ENCODE measurements at regions not wholly inside any gene's neighbourhood (a gene's known extent, or its start where the extent isn't known, plus 50 kb on each side); places are given as distances from the start of the nearest gene placed in this dataset.
"Not testable (repeated sequence)": the region's sequence is repeated elsewhere in the genome, so short reads cannot be mapped to it uniquely, and the experiment has no call there.

DNA sequence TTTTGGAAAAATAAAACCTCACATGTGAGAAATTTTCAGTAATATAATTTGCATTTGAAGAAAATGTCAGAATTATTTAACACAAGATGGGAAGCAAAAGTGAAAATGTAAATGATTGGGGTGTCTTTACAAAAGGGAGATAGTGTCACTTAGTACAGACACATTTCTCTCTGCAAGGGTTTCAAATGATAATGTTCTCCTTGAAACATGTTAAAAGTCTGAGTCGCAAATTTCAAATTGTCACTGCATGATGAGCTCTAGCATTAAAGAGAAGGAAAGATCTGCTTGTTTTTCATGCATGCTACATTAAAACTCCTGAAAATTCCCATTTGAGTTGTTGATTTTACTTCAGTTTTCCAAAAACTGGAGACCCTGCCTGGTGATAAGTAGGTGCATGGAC lies 122.0 kb upstream of the LDB2 start:
- H3K4me3 ChIP-seq: no peak overlapping the region
- TF ChIP-seq POLR2AphosphoS5 (IDR thresholded peaks at IDR 0.05; ENCODE audit: borderline replicate concordance, low read depth, low read length) (no peak), FOXP2 (optimal IDR thresholded peaks at IDR 0.05; ENCODE audit: control extremely low read depth, extremely low read length, insufficient read depth) (no peak), EZH2 (IDR thresholded peaks at IDR 0.05) (no peak)
- no peak overlapping the region for H3K9ac ChIP-seq (ENCODE audit: insufficient read length)
- H3K27ac ChIP-seq: no peak overlapping the region
- no peaks in the 10 kb centered on the region for H3K36me3 ChIP-seq (ENCODE audit: insufficient read depth, low read length)
- H3K9me3 ChIP-seq (ENCODE audit: low read depth, low read length): no peaks in the 10 kb centered on the region
- DNase-seq (ENCODE audit: low read depth, low spot score): no peak

DNA sequence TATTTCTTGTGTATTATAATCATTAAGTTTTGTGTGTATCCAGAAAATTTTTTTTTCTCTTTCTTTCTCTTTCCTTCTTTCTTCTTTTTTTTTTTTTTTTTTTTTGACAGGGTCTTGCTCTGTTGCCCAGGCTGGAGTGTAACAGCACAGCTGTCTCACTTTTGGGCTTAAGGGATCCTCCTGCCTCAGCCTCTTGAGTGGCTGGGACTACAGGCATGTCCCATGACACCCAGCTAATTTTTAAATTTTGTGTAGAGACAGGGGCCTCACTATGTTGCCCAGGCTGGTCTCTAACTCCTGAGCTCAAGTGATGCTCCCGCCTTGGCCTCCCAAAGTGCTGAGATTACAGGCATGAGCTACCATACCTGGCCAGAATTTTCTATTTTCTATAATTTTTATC lies 120.2 kb upstream of the LDB2 start:
- H3K27ac ChIP-seq; H3K9ac ChIP-seq (ENCODE audit: insufficient read length); H3K4me3 ChIP-seq; H3K9me3 ChIP-seq (ENCODE audit: low read depth, low read length); DNase-seq (ENCODE audit: low read depth, low spot score); H3K36me3 ChIP-seq (ENCODE audit: insufficient read depth, low read length): not testable (repeated sequence)

DNA sequence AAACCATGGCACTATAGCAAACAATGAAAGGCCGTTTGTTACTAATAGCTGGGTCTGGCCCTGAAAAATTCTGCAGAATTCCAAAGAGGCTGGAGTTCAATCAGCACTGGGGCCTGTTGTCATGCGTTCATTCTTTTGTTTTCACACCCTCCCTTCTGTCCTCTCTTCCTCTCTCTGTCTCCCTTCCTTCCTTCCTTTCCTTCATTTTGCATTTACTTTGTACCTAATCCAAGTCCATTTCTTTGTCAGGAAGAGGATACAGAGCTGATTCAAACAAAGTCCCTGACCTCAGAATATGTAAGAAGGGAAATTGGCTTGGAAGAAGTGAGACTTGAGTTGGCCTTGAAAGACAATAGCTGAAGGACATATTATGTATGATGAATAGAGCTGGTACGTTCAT lies 119.6 kb upstream of the LDB2 start:
- H3K27ac ChIP-seq: no peak overlapping the region
- no peak for TF ChIP-seq POLR2AphosphoS5 (IDR thresholded peaks at IDR 0.05; ENCODE audit: borderline replicate concordance, low read depth, low read length)
- TF ChIP-seq FOXP2 (optimal IDR thresholded peaks at IDR 0.05; ENCODE audit: control extremely low read depth, extremely low read length, insufficient read depth): no peak
- no peak for TF ChIP-seq EZH2 (IDR thresholded peaks at IDR 0.05)
- DNase-seq (ENCODE audit: low read depth, low spot score): no peak

DNA sequence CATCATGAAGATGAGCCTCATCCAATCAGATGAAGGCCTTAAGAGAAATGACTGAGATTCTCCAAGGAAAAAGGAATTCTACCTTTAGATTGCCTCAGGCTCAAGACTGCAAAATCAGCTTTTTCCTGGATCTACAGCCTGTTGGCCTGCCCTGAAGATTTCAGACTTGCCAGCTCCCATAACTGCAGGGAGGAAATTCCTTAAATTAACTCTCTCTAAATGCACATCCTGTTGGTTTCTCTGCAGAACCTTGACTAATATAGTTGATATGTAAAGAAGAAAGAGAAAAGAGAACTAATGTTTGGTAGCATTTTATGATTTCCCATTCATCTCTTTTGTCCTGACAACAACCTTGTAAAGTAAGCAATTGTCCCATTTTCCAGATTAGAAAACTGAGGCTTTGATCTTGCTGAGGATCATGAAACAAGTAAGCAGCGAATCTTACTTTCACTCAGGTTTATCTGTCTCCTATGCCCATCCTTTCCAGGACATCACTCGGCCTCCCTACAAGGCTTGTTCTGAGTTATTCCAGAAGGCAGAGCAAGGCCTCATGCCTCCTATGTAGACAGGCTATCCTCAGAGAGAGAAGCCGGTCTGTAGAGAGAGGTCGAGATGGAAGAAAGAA lies 115.0 kb upstream of the LDB2 start:
- TF ChIP-seq FOXP2 (optimal IDR thresholded peaks at IDR 0.05; ENCODE audit: control extremely low read depth, extremely low read length, insufficient read depth) (no peak), POLR2AphosphoS5 (IDR thresholded peaks at IDR 0.05; ENCODE audit: borderline replicate concordance, low read depth, low read length) (peak; percentile 20; the same call in 1 of the 2 replicates), EZH2 (IDR thresholded peaks at IDR 0.05) (no peak)
- Histone ChIP-seq H3K36me3 (ENCODE audit: insufficient read depth, low read length) (no peaks in the 10 kb centered on the region), H3K9ac (ENCODE audit: insufficient read length) (no peak overlapping the region), H3K9me3 (ENCODE audit: low read depth, low read length) (no peaks in the 10 kb centered on the region), H3K27ac (peak overlapping the region; percentile 71; the same call in 1 of the 2 replicates), H3K4me3 (no peak overlapping the region)
- peak; percentile 76 for DNase-seq (ENCODE audit: low read depth, low spot score)

More for the DNA sequence above, 119.6 kb upstream of the LDB2 start:
- Histone ChIP-seq H3K36me3 (ENCODE audit: insufficient read depth, low read length) (no peaks in the 10 kb centered on the region), H3K9me3 (ENCODE audit: low read depth, low read length) (no peaks in the 10 kb centered on the region), H3K4me3 (no peak overlapping the region), H3K9ac (ENCODE audit: insufficient read length) (no peak overlapping the region)

DNA sequence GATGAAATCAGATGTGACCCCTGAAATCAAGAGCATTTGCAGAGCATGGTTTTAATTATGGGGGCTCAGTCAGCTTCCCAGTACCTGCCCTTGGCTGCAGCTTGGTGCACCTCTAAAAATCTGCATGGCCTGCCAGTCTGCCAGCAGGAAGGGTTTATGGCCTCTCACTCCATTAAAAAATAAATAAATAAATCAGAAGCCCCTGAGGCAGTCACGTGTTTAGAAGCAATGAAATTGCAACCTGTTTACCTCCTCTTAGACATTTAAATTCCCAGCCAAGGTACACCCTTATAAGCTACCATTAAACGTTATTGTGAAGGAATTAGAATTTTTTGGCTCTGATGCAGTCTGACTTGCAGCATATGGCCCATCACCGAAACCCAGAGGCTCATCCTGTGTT lies 114.0 kb upstream of the LDB2 start:
- no peaks in the 10 kb centered on the region for H3K36me3 ChIP-seq (ENCODE audit: insufficient read depth, low read length)
- no peak for DNase-seq (ENCODE audit: low read depth, low spot score)
- no peak for TF ChIP-seq FOXP2 (optimal IDR thresholded peaks at IDR 0.05; ENCODE audit: control extremely low read depth, extremely low read length, insufficient read depth)
- TF ChIP-seq EZH2 (IDR thresholded peaks at IDR 0.05): no peak
- no peak for TF ChIP-seq POLR2AphosphoS5 (IDR thresholded peaks at IDR 0.05; ENCODE audit: borderline replicate concordance, low read depth, low read length)
- H3K4me3 ChIP-seq: peak overlapping the region; percentile 28; the same call in 1 of the 2 replicates
- H3K9ac ChIP-seq (ENCODE audit: insufficient read length): no peak overlapping the region
- H3K27ac ChIP-seq: peak overlapping the region; percentile 54; the same call in 1 of the 2 replicates
- H3K9me3 ChIP-seq (ENCODE audit: low read depth, low read length): no peaks in the 10 kb centered on the region

DNA sequence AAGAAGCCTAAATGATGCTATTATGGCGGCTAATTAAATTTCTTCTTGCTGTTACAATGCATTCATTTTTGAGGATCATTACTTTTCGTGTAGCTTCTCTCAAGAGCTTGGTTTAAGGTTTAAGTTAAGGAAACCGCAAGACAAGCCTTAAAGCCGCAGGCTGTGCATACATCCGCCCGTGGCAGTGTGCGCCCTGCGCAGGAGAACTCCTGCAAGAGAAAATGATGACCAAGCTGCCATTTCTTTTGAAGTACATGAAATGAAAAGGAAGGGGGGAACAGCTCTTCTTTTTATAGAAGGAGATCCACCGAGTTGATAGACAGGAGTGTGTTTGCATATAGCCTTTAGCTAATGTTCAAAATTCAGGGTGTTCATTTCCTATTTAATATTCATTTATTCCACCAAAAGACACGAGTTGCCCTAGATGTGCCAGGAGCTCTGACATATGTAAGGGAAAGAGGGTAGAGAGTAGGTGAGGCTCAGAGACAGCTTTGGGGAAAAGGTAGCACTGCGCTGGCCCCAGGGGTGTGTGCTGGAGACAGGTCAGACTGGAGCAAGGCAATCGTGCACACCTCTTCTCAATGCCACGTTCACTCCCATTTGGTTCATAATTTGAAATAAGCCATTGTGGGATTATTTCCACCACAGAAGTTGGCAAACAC lies 112.1 kb upstream of the LDB2 start:
- peak overlapping the region; percentile 45 for H3K4me3 ChIP-seq
- no peak overlapping the region for H3K9ac ChIP-seq (ENCODE audit: insufficient read length)
- peak overlapping the region; percentile 64; the same call in 1 of the 2 replicates for H3K27ac ChIP-seq
- no peaks in the 10 kb centered on the region for H3K36me3 ChIP-seq (ENCODE audit: insufficient read depth, low read length)
- TF ChIP-seq EZH2 (IDR thresholded peaks at IDR 0.05) (no peak), POLR2AphosphoS5 (IDR thresholded peaks at IDR 0.05; ENCODE audit: borderline replicate concordance, low read depth, low read length) (no peak; the same call in 1 of the 2 replicates), FOXP2 (optimal IDR thresholded peaks at IDR 0.05; ENCODE audit: control extremely low read depth, extremely low read length, insufficient read depth) (no peak)
- H3K9me3 ChIP-seq (ENCODE audit: low read depth, low read length): no peaks in the 10 kb centered on the region
- DNase-seq (ENCODE audit: low read depth, low spot score): peak; percentile 87

DNA sequence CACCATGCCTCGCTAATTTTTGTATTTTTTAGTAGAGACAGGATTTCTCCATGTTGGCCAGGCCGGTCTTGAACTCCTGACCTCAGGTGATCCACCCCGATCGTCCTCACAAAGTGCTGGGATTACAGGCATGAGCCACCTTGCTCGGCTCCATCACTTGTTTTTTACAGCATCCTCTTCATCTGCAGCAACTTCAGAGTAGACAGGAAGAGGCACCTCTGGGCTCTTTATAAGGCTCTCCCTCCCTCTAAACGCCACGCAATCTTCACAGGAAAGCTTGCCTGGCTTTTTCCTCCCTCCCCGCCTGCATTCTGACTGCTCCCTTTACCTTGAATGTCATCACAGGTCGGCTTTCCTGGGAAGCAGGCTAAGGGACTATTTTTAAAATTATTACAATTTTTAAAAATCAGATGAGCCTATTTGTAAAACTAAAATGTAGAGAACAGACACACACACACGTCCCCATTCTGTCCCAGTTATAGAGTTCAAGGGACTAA lies 111.5 kb upstream of the LDB2 start:
- Histone ChIP-seq H3K9me3 (ENCODE audit: low read depth, low read length) (no peaks in the 10 kb centered on the region), H3K27ac (peak overlapping the region; percentile 64; the same call in 1 of the 2 replicates), H3K4me3 (peak overlapping the region; percentile 45), H3K9ac (ENCODE audit: insufficient read length) (no peak overlapping the region), H3K36me3 (ENCODE audit: insufficient read depth, low read length) (no peaks in the 10 kb centered on the region)
- no peak for DNase-seq (ENCODE audit: low read depth, low spot score)
- no peak for TF ChIP-seq FOXP2 (optimal IDR thresholded peaks at IDR 0.05; ENCODE audit: control extremely low read depth, extremely low read length, insufficient read depth)
- no peak for TF ChIP-seq POLR2AphosphoS5 (IDR thresholded peaks at IDR 0.05; ENCODE audit: borderline replicate concordance, low read depth, low read length)
- no peak for TF ChIP-seq EZH2 (IDR thresholded peaks at IDR 0.05)

DNA sequence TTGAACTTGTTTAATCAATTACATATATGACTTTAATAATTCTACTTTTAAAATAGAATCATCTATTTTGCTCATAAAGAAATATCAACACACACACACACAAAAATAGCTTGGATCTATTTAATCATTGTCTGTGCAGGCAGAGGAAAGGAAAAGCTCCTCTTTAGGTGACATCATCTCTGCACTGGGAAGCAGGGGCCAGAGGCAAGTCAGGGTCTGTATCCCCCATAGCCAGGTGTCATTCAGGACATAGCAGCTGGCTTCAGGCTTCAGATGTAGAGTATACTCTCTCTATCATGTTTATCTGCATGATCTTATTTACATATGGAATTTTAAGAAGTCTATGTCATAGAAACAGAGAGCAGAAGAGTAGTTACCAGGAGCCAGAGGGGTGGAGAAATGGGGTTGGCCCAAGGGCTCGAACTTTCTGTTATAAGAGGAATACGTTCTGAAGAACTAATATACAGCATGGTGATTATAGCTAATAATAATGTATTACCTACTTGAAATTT lies 110.4 kb upstream of the LDB2 start:
- no peak overlapping the region for H3K9ac ChIP-seq (ENCODE audit: insufficient read length)
- H3K4me3 ChIP-seq: no peak overlapping the region
- TF ChIP-seq EZH2 (IDR thresholded peaks at IDR 0.05) (no peak), FOXP2 (optimal IDR thresholded peaks at IDR 0.05; ENCODE audit: control extremely low read depth, extremely low read length, insufficient read depth) (no peak), POLR2AphosphoS5 (IDR thresholded peaks at IDR 0.05; ENCODE audit: borderline replicate concordance, low read depth, low read length) (no peak)
- H3K9me3 ChIP-seq (ENCODE audit: low read depth, low read length): no peaks in the 10 kb centered on the region
- no peaks in the 10 kb centered on the region for H3K36me3 ChIP-seq (ENCODE audit: insufficient read depth, low read length)
- no peak for DNase-seq (ENCODE audit: low read depth, low spot score)
- H3K27ac ChIP-seq: no peak overlapping the region

DNA sequence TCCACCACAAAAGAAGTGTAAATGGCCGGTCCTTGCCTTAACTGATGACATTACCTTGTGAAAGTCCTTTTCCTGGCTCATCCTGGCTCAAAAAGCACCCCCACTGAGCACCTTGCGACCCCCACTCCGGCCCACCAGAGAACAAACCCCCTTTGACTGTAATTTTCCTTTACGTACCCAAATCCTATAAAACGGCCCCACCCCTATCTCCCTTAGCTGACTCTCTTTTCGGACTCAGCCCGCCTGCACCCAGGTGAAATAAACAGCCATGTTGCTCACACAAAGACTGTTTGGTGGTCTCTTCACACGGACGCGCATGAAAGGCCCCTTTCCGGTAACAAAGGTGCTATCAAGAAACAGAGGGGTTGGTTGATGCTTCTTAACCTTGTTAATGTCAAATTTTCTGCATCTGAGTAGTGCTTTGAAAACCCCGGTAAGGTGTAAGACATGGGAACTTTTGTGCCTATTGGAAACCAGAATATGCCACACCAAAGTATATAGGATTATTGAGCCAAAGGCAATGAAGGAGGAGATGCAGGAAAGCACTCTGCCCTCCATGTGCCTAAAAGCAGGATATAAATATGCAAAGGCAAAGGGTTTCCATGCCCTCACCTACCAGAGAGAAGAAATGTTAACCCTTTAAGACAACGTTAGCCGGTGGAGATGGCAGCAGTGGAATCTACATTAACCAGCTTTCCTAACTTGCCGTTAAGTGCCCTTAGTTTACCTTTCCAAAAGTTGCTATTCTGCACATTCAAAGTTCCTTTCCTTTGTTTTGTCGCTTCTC lies 105.4 kb upstream of the LDB2 start:
- not testable (repeated sequence) for H3K4me3 ChIP-seq; DNase-seq (ENCODE audit: low read depth, low spot score); H3K36me3 ChIP-seq (ENCODE audit: insufficient read depth, low read length); H3K27ac ChIP-seq; H3K9me3 ChIP-seq (ENCODE audit: low read depth, low read length); H3K9ac ChIP-seq (ENCODE audit: insufficient read length)

Measured in SK-N-MC (cell line).